GM04504 (cell line): ENCODE measurements at regions not wholly inside any gene's neighbourhood (a gene's known extent, or its start where the extent isn't known, plus 50 kb on each side); places are given as distances from the start of the nearest gene placed in this dataset.

Source experiments
- DNase-seq: peaks from one replicate; pipeline ENCODE4 v3.0.0-alpha.2; 2012; ENCODE audit warnings: low read depth

DNA sequence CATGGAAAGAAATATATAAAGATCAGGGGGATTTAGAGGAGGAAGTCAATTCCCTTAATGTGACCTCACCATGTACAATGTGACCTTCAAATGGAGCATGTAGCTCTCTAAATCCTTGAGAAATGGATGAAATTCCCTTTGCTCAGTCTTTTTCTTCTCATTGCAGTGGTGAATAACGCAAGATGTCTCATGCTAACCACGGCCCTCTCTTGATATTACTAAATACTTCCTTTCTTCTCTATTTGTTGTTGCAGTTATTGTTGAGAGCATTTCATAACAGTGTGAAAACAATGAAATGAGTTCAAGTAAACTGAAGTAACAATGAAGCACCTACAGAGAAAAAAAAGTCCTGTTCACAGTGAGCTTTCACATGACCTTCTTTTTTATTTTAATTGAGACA lies 55.6 kb downstream of the ZNF281 start:
- DNase-seq: no peak

GRCh38 chr1:200353232-200353631 lies 56.6 kb downstream of the ZNF281 start:
- DNase-seq: no peak

DNA sequence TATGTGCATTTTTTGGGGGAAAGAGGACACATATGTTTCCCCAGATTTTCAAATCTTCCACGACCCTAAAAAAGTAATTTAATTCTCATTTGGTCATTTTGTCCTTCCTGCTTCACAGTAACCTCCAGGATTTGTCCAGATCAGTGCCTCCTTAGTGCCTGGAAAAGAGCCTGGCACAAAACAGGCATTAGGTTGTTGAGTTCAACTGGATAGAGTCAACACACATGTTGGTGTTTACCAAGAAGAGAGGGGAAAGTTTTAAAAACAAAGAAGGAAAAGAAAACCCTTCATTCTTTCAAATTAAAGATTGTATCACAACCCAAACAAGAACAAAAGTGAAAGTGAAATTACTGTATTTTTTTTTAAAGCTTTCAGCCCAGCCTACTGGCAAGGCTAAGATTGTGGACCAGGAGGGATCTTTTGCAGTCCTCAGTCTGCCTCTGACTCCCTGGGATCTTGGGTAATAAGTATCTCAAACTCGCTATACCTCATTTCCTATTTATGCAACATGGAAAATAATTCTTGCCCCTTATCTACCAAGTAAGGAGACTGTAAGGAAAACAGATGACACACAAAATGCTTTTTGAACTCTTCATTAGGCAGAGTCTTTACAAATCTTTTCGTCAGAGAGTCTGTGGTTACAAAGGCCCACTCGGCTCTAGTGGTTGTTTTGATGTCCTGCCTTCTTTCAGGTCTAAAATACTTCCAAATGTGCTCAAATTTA lies 57.8 kb downstream of the ZNF281 start:
- DNase-seq: peak; percentile 94

- no peak for DNase-seq
Observed at GRCh38 chr1:200351425-200351824, 58.4 kb downstream of the ZNF281 start.

GRCh38 chr1:200346700-200347099 lies 63.1 kb downstream of the ZNF281 start:
- DNase-seq: no peak

GRCh38 chr1:200345520-200345919 lies 64.3 kb downstream of the ZNF281 start:
- DNase-seq: no peak

- DNase-seq: no peak
Observed at GRCh38 chr1:200343874-200344273, 66.0 kb downstream of the ZNF281 start.

- DNase-seq: no peak
Observed at GRCh38 chr1:200342511-200343311, 67.1 kb downstream of the ZNF281 start.

- no peak for DNase-seq
Observed at GRCh38 chr1:200338451-200338850, 71.4 kb downstream of the ZNF281 start.

- no peak for DNase-seq
Observed at GRCh38 chr1:200337831-200338230, 72.0 kb downstream of the ZNF281 start.

DNA sequence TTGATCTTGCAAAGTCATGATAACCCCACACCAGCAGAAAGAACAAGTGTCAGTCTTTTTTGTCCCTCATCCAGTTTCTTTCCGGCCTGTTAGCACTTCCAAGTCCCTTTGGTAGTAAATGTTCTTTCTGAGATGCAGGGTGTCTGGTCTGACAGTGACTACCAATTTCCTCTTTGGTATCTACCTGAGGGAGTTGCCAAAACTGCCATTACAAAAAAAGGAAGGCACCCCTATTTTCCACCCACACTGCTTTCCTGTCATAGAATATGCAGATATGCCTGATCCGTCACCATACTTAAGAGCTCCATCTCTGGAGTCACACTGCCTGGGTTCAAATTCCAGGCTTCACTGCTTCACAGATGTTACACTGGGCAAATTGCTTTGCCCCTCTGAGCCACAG lies 72.4 kb downstream of the ZNF281 start:
- DNase-seq: no peak

DNA sequence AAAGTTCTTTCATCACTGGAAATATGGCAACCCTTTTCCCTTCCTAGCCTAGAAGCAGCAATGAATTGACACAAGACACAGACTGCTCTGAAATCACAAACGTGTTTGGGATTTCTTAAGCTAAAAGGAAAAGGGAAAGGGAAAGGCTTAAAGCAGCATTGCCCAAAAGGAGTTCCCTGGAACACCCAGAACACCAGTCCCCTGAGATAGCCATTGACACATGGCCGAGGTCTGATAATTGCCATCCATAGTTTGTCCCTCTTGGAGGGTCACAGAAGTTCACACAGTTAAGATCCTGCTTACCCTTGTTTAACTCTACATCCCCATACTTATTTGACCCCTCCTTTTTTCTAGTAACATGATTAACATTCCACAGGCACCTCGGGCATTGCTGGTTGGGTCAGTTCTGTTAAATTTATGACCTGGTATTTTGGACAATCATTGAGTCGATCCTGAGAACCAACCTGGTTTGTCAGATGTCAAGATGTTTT lies 72.9 kb downstream of the ZNF281 start:
- no peak for DNase-seq

DNA sequence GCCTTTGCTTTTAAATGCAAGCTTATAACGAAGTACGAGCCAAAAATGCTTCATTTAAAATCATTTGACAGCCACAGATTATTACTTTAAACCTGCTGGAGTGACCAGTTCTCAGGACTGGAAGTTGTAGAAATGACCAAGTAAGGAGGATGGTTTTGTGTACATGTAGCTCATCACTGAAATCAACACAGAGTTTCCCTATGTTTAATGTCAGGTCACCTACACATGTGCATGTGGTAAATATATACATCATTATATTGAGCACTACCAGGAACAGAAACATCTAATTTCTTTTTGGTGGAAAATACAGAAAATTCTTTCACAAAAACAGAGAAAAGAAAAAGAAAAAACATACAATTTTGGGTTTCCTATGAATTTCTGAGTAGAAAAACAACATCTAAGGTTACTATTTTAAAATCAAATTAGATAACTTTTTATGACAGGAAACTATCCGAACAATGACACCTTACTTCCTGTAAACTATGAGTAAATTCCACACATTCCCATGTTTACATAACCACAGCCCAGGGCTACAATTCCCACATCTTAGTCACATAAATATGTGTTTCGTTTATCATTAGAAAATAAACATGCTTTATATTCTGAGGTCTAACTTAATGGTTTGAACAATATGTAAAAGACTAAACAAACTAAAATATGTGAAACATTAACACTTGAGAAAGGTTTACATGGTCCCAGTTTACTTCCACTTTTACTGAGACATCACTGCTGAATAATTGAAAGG lies 73.6 kb downstream of the ZNF281 start:
- DNase-seq: no peak

DNA sequence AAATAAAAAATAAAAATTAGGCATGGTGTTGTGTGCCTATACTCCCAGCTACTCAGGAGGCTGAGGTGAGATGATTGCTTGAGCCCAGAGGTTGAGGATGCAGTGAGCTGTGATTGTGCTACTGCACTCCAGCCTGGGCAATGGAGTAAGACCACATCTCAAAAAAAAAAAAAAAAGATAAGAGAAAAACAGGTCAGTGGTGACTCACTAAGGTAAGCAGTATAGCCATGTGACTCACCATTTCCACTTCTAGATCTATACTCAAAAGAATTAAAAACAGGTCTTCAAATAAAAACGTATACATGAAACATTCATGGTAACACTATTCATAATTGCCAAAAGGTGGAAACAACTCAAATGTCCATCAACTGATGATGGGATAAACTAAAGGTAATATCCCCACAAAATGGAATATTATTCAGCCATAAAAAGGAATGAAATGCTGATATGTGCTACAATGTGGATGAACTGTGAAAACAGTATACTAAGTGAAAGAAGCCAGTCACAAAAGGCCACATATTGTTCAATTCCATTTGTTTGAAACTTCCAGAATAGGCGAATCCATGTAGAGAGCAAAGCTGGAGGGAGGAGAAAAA lies 75.1 kb downstream of the ZNF281 start:
- DNase-seq: no peak

DNA sequence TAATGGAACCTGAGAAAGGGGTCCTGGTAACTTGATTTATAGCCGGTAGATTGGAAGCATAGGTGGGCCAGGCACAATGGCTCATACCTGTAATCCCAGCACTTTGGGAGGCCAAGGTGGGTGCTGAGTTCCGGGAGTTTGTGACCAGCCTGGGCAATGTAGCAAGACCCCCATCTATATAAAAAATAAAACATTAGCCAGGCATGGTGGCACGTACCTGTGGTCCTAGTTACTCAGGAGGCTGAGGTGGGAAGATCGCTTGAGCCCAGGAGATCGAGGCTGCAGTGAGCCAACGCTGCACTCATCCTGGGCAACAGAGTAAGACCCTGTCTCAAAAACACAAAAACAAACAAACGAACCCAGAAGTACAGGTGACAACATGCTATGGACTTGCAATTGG lies 76.5 kb downstream of the ZNF281 start:
- no peak for DNase-seq

- DNase-seq: no peak
Observed at GRCh38 chr1:200332716-200333115, 77.1 kb downstream of the ZNF281 start.

GRCh38 chr1:200330741-200331428 lies 79.0 kb downstream of the ZNF281 start:
- DNase-seq: no peak

- no peak for DNase-seq
Observed at GRCh38 chr1:200329208-200329882, 80.5 kb downstream of the ZNF281 start.

- DNase-seq: no peak
Observed at GRCh38 chr1:200328379-200328778, 81.5 kb downstream of the ZNF281 start.

DNA sequence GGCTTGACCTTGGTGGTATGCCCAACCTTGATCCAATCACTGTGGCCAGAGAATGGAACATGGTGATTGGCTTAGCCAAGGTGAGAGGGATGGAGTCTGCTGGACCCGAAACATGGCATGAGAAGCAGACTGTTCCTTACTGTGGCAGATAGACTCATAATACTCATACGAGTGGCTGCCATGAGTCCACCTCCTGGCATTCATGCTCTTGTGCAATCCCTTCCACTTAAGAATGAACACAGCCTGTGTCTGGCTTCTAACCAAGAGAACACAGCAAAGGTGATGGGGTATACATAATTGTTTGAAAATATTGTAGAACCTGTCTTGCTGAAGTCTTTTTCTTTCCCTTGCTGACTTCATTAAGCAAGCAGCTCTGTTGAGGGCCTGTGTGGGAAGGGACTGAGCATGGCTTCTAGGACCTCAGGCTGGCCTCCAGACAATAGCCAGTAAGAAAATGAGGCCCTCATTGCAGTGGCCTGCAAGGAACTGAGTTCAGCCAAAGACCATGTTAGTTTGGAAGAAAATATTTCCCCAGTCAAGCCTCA lies 85.9 kb downstream of the ZNF281 start:
- no peak for DNase-seq

- DNase-seq: no peak
Observed at GRCh38 chr1:200319148-200319547, 90.7 kb downstream of the ZNF281 start.
